NCI-H526 treated with DMSO at 0.1 percent for 48 hours (cell line): ENCODE measurements at regions not wholly inside any gene's neighbourhood (a gene's known extent, or its start where the extent isn't known, plus 50 kb on each side); places are given as distances from the start of the nearest gene placed in this dataset.

ENCODE experiments used
- DNase-seq: peaks from one replicate; lab custom pipeline; 2025; lab: John Stamatoyannopoulos, UW

DNA sequence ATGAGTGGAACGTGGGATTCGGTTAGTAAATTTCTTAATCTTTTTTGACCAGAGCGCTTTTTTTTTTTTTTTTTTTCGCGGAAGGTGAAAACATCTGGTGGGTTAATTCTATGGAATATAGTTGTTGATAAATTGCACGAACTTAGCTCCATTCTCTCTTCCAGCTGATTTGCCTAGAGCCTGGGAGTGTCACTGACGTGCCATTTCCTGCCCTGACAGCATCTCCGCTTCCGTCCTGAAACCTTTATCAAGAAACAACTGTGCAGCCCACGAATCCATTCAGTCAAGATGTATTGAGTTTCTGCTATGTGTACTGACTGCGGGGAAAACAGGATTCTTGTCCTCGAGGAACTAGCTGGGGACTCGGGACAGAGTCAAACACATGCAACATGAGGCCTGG, 59.5 kb upstream of the TGM3 start:
- no peak for DNase-seq

DNA sequence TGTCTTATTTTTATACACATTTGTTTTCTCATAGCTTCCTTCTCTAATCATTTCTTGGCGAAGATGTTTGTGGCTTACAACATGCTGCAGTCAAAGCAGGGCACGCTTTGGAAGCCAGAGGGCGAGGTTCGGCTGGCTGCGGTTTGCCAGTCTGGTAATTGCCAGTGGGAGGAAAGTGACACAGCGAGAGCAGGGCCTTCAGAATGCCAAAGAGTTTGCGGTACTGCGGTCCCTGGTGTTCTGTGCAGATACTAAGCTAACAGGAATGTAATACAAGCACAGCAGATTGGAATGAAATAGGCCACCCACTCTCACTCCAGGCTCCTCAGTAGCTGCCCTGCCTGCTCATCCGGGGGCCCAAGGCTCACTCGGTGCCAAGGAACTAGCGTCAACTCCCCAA, 58.7 kb upstream of the TGM3 start:
- no peak for DNase-seq

DNA sequence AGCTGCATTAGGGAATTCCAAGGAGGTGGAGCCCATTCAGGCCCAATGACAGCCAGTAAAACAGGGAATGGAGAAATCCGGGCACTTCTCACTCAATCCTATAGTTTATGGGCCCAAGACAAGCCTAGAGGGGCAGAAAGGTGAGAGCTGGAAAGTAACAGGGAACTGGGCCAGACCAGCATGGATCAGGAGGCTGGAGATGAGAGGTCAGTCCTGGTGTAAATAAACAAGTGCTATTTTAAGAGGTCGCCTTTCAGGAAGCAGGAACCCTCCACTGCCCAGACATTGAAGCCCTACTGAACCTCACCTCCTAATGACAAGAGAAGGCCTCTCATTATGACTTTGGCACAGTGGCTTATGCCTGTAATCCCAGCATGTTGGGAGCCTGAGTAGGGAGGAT, 57.2 kb upstream of the TGM3 start:
- DNase-seq: no peak

DNA sequence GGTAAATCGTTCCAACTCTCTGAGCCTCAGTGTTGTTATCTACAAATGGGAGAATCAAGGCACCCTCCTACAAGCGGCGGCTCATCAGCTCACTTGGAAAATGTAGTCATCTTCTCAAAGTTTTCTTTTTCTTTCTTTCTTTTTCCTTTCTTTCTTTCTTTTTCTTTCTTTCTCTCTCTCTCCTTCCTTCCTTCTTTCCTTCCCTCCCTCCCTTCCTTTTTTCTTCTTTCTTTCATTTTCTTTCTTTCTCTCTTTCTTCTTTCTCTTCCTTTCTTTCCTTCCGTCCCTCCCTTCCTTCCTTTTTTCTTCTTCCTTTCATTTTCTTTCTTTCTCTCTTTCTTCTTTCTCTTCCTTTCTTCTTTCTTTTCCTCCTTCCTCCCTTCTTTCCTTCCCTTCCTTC, 55.0 kb upstream of the TGM3 start:
- no peak for DNase-seq

DNA sequence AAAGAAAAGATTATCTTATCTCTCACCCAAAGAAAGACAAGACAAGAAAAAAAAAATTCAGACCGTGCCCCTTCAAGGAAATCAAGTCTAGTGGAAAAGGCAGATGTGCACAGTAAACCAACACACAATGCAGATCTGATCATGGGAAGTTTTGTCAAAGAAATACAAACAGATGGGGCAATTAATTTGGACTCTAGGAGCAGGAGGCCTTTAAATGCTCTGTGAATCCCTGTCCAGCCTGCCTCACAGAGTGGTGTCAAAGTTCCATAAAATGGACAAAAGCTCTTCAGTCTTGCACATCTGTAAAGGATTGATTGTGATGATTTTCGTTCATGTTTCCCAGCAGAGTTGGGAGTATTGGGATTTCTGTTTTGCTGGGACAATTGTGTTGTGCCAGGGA, 53.1 kb upstream of the TGM3 start:
- no peak for DNase-seq

DNA sequence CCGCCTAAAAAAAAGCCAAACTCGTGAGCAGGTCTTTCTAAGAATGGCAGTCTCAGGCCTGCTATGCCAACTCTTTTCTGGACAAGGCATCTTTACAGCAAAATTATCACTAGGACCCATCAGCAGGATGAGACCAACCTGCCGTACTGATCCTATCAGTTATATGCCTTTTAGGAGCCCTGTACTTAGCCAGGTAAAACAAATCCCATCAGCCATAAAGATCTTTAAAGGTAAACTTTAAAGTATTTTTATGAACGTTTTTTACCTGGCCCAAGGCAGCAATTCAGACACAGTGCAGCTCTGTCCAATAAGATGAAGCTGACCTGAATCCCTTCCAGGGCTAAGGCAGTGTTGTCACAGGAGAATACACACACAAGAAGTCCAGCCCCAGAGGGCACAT, 51.3 kb upstream of the TGM3 start:
- DNase-seq: no peak

DNA sequence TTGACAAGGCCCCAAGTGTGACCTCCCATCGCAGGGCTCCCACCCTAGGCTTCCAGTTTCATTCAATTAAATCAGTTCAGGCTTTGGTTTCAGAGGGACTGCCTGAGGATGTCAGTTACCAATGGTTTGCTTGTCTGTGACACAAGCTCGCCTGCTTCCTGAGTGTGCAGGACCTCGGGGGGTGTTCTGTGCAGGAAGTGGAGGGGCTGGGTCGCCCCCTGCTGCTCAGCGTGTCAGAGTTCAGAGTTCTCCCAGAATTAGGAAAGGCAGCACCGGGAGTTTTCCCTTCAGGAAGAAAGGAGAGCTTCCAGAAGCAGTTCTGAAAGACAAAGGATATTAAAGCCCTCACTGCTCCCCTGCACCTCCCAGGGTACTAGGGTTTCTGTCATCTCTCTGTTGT, 50.8 kb upstream of the TGM3 start:
- no peak for DNase-seq

DNA sequence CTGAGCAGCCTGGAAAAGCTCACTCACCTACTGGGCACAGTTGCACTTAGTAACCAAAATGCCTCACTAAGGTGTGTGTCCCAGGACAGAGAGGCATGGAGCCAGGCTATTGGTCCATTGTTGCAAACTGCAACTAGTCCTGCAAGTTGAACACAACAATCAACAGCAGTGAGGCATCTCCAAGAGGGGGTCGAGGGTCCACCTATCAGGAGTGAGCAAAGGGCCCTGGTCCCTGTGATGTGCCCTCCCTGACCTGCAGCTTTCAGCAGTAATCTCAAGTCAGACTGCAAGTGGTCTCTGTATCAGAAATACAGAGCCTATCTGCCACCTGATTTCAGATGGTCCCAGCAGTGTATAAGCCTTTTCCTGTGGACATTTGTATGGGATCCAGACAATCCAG, 50.2 kb upstream of the TGM3 start:
- no peak for DNase-seq
